OCI-LY1 (cell line): ENCODE measurements at regions not wholly inside any gene's neighbourhood (a gene's known extent, or its start where the extent isn't known, plus 50 kb on each side); places are given as distances from the start of the nearest gene placed in this dataset.

Source experiments
- CTCF ChIP-seq: fragments of 200-600 bp; sonication (generic), shearing (Covaris generic); IDR thresholded peaks from 2 replicates; pipeline ENCODE4 v1.5.1; 2017; ENCODE audit warnings: mild to moderate bottlenecking, antibody characterized with exemption, low read length, moderate library complexity, mixed read lengths
- EZH2 ChIP-seq: fragments of 200-600 bp; sonication (generic), shearing (Covaris generic); IDR thresholded peaks from 2 replicates; pipeline ENCODE4 v1.8.0; 2017; ENCODE audit warnings: borderline replicate concordance, mixed run types, mild to moderate bottlenecking, antibody characterized with exemption, low read length, moderate library complexity, mixed read lengths

- TF ChIP-seq EZH2, result no peak
- peak; percentile 89 for TF ChIP-seq CTCF
These were observed 238.7 kb upstream of the PRSS58 start for GRCh38 chr7:142496545-142496991.
